C4-2B (cell line): ENCODE measurements at regions not wholly inside any gene's neighbourhood (a gene's known extent, or its start where the extent isn't known, plus 50 kb on each side); places are given as distances from the start of the nearest gene placed in this dataset.

Source experiments
- ZFX ChIP-seq: fragments of 450-650 bp; IDR thresholded peaks from 2 replicates; pipeline ENCODE4 v1.6.1; 2017
- TF ChIP-seq, protein P1 (sequence below): fragments of 450-650 bp; conservative IDR thresholded peaks from 2 replicates; pipeline ENCODE4 v1.5.1; 2017; ENCODE audit warnings: mild to moderate bottlenecking

- TF ChIP-seq, protein P1, sequence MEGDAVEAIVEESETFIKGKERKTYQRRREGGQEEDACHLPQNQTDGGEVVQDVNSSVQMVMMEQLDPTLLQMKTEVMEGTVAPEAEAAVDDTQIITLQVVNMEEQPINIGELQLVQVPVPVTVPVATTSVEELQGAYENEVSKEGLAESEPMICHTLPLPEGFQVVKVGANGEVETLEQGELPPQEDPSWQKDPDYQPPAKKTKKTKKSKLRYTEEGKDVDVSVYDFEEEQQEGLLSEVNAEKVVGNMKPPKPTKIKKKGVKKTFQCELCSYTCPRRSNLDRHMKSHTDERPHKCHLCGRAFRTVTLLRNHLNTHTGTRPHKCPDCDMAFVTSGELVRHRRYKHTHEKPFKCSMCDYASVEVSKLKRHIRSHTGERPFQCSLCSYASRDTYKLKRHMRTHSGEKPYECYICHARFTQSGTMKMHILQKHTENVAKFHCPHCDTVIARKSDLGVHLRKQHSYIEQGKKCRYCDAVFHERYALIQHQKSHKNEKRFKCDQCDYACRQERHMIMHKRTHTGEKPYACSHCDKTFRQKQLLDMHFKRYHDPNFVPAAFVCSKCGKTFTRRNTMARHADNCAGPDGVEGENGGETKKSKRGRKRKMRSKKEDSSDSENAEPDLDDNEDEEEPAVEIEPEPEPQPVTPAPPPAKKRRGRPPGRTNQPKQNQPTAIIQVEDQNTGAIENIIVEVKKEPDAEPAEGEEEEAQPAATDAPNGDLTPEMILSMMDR = no peak
- TF ChIP-seq ZFX = no peak
Observed at GRCh38 chr1:234706199-234706598, 96.2 kb upstream of the IRF2BP2 start.
